HFFc6 (cell line): ENCODE measurements at regions not wholly inside any gene's neighbourhood (a gene's known extent, or its start where the extent isn't known, plus 50 kb on each side); places are given as distances from the start of the nearest gene placed in this dataset.

Source experiments
- DNase-seq: peaks from one replicate; pipeline ENCODE4 v3.0.0-alpha.2; 2018
- H3K27ac Mint-ChIP-seq: 2 replicates; pipeline ENCODE4 v1.8.0; 2020; ENCODE audit warnings: mild to moderate bottlenecking, mixed read lengths
- H3K27me3 Mint-ChIP-seq: 2 replicates; pipeline ENCODE4 v1.8.0; 2021; ENCODE audit warnings: mild to moderate bottlenecking, moderate library complexity, mixed read lengths; ENCODE audit not compliant: insufficient read depth
- H3K36me3 Mint-ChIP-seq: 2 replicates; pipeline ENCODE4 v1.8.0; 2021; ENCODE audit warnings: low read depth, mixed read lengths
- H3K4me1 Mint-ChIP-seq: 2 replicates; pipeline ENCODE4 v1.8.0; 2020; ENCODE audit warnings: low read depth, mixed read lengths
- H3K4me3 Mint-ChIP-seq: 2 replicates; pipeline ENCODE4 v1.8.0; 2020; ENCODE audit warnings: mild to moderate bottlenecking, moderate library complexity, mixed read lengths
- H3K9me3 Mint-ChIP-seq: 2 replicates; pipeline ENCODE4 v1.8.0; 2020; ENCODE audit warnings: mild to moderate bottlenecking, mixed read lengths
- TF ChIP-seq, protein P1 (sequence below): fragments of 200-600 bp; sonication (generic); IDR thresholded peaks from 2 replicates; pipeline ENCODE4 v1.5.0; 2021; ENCODE audit warnings: antibody characterized with exemption, mild to moderate bottlenecking

DNA sequence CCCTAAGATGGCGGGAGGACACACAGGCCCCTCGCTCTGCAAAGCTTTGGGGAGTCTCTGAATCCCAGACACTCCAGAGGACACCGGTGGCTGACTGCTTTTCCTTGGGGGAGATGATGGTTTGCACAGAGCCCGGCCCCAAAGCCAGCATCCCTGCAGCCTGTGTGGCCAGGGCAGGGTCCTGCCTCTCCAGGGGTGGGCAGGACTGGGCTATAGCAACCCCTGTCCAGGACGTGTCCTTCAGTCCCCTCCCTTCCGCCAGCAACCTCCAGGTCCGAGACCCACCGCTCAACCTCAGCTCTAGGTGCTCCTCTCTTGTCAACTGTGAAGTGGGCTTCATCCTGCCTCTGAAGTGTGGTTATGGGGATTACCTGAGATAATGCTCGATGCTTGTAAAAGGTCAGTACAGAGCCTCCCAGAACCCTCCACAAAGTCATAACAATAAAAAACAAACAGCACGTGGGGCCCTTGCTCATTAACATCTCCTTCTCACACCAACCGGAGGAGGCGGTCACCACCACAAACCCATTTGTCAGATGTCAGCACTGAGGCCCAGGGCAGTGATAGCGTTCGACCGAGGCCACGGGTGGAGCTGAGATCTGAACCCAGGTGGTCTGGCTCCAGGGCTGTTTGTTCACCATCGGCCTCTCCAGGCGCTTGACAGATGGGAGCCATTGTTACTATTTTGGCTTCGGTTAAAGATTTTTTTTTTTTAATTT is 304.8 kb downstream of the IRF8 start:
- Mint-ChIP-seq H3K4me3 (no peak overlapping the region), H3K27me3 (peaks cover 44% of the 10 kb centered on the region), H3K27ac (no peak overlapping the region), H3K9me3 (no peaks in the 10 kb centered on the region), H3K36me3 (no peaks in the 10 kb centered on the region), H3K4me1 (no peaks in the 10 kb centered on the region)
- TF ChIP-seq, protein P1, sequence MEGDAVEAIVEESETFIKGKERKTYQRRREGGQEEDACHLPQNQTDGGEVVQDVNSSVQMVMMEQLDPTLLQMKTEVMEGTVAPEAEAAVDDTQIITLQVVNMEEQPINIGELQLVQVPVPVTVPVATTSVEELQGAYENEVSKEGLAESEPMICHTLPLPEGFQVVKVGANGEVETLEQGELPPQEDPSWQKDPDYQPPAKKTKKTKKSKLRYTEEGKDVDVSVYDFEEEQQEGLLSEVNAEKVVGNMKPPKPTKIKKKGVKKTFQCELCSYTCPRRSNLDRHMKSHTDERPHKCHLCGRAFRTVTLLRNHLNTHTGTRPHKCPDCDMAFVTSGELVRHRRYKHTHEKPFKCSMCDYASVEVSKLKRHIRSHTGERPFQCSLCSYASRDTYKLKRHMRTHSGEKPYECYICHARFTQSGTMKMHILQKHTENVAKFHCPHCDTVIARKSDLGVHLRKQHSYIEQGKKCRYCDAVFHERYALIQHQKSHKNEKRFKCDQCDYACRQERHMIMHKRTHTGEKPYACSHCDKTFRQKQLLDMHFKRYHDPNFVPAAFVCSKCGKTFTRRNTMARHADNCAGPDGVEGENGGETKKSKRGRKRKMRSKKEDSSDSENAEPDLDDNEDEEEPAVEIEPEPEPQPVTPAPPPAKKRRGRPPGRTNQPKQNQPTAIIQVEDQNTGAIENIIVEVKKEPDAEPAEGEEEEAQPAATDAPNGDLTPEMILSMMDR = no peak
- no peak for DNase-seq

DNA sequence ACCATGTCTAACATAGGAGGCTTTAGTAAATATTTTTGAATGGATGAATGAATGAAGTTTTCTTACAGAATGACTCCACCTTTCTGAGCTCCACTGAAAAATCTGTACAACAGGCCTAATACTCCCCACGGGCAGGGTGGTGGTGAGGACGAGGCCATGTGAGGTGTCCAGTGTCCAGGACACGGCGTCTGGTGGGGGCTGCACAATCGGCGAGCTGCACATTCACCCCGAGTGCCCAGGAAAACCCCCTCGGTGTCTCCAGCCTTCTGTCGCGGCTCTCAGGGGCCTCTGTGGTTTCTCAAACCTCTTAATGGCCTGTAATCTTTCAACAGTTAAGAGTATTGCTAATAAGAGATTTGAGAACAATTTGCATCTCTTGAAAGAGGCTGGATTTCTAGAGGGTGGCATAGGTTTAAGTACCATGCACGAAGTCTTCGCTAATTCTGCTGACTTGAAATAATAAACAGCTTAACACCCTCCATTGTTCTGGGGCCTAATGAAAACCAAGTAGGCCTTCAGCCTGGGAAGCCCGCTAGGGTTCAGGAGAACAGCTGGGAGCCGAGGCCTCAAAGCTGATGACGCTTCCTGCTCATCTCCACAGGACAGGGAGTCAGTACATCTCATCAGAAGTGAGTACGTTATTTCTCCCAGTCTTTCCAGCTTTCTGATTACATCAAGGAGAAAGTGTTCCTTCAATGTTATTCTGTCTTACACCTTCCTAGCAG is 304.6 kb upstream of the FOXF1 start:
- no peaks in the 10 kb centered on the region for H3K4me1 Mint-ChIP-seq
- no peak for DNase-seq
- H3K4me3 Mint-ChIP-seq = no peak overlapping the region
- H3K27me3 Mint-ChIP-seq = peaks cover 40% of the 10 kb centered on the region
- H3K9me3 Mint-ChIP-seq = no peaks in the 10 kb centered on the region
- no peak overlapping the region for H3K27ac Mint-ChIP-seq
- TF ChIP-seq, protein P1 = no peak
- H3K36me3 Mint-ChIP-seq = no peaks in the 10 kb centered on the region

DNA sequence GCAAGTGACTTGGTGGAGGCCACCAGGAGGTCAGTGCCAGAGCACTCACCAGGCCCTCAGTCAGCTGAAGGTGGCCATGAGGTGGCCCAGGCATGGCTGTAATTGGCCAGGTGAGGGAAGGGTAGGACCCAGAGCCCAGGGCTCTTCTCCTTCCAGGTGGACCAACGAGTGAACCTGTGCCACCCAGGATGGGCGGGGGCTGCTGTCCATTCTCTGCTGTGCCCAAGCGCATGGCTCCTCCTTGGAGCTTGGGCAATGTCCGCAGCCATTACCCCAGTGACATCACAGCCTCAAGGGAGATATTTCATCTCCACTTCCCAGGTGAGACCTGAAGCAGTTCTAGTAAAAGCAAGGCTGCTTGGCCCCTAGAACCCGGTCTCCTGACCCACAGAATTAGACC is 303.0 kb upstream of the FOXF1 start:
- Mint-ChIP-seq H3K27me3 (peaks cover 27% of the 10 kb centered on the region), H3K36me3 (no peaks in the 10 kb centered on the region)

DNA sequence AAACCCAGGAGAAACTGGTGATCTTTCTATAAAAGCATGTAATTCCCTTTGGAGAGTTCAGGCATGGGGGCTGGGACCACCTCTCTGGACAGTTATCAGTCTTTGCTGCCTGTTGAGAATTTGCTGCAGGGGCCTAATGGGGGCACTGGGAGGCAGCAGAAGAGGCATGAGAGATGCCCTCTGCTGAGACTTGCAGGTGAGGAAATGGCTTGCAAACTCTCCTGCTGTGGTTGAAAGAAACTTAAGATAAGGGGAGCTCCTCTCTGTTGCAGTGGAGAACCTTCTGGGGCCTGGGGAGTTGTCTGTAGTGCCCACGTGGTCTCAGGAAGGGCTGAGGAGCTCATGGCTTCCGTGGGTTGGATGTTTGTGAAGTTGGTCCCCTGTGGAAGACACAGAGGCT is 301.1 kb upstream of the FOXF1 start:
- Mint-ChIP-seq H3K27me3 (peaks cover 16% of the 10 kb centered on the region), H3K4me3 (no peak overlapping the region), H3K4me1 (no peaks in the 10 kb centered on the region), H3K36me3 (no peaks in the 10 kb centered on the region), H3K27ac (no peak overlapping the region), H3K9me3 (no peaks in the 10 kb centered on the region; the same call in 1 of the 2 replicates)
- TF ChIP-seq, protein P1 = no peak
- DNase-seq = no peak

More for the DNA sequence above, 303.0 kb upstream of the FOXF1 start:
- Mint-ChIP-seq H3K4me1 (no peaks in the 10 kb centered on the region), H3K9me3 (no peaks in the 10 kb centered on the region), H3K27ac (no peak overlapping the region), H3K4me3 (no peak overlapping the region)
- no peak for DNase-seq
- TF ChIP-seq, protein P1 = no peak

DNA sequence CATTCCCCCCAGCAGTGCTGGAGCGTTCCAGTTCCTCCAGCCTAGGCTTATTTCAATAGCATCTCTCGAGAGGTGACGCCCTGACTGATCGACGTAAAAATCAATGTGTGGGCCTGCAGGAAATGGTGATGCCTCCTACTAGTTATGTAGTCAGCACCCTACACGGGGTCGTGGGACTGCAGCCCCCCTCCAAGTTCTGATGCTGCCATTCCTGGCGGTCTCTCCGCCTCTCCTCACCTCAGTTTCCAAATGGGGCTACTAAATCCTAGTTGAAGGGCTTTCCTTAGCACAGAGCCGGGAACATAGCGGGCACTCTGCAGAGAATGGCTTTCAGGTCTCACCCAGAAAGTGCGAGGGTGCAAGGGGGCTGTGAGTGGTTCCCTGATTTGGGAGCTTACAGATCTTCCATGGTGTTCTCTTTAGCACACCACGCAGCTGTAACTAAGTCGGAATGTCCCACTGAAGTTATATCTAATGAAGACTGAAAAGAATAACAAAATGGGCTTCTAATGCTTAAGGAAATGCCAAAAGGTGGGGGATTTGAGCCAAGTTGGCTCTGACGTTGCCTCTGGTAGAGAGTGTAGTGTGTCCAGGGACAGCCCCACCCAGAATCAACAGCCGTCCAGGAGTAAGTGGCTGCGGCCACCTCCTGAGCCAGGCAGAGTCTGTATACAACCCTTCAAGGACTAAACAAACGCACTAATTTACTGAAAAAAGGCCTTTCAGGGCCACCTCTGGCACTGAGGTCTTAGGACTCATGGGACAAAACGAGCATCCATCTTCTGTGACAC is 299.7 kb upstream of the FOXF1 start:
- TF ChIP-seq, protein P1 = no peak

More for the DNA sequence above, 299.7 kb upstream of the FOXF1 start:
- H3K4me3 Mint-ChIP-seq = no peak overlapping the region
- H3K27me3 Mint-ChIP-seq = peaks cover 22% of the 10 kb centered on the region
- peaks cover 12% of the 10 kb centered on the region for H3K4me1 Mint-ChIP-seq
- no peak overlapping the region for H3K27ac Mint-ChIP-seq
- DNase-seq = no peak
- no peaks in the 10 kb centered on the region for H3K36me3 Mint-ChIP-seq
- H3K9me3 Mint-ChIP-seq = no peaks in the 10 kb centered on the region; the same call in 1 of the 2 replicates
